ENCODE measurements at regions not wholly inside any gene's neighbourhood (a gene's known extent, or its start where the extent isn't known, plus 50 kb on each side); places are given as distances from the start of the nearest gene placed in this dataset.

GRCh38 chr16:85190572-85190971 lies 78.3 kb upstream of the CIBAR2 start:
- TF ChIP-seq EZH2 (IDR thresholded peaks at IDR 0.05; ENCODE audit: insufficient read depth, poor library complexity, severe bottlenecking), result no peak
- no peak for TF ChIP-seq EZH2phosphoT487 (IDR thresholded peaks at IDR 0.05; ENCODE audit: insufficient read depth, low read depth)
